ENCODE measurements at regions not wholly inside any gene's neighbourhood (a gene's known extent, or its start where the extent isn't known, plus 50 kb on each side); places are given as distances from the start of the nearest gene placed in this dataset.
A peak's percentile ranks its signal among the peaks of the same experiment; 100 is the strongest.

GRCh38 chr10:24115403-24115802 lies 93.5 kb upstream of the KIAA1217 start:
- Mint-ChIP-seq H3K36me3 (ENCODE audit: low read depth, unreplicated experiment) (no peaks in the 10 kb centered on the region), H3K4me1 (ENCODE audit: low read depth, unreplicated experiment) (peaks cover 6% of the 10 kb centered on the region), H3K27me3 (ENCODE audit: low read depth, unreplicated experiment) (no peaks in the 10 kb centered on the region), H3K4me3 (ENCODE audit: unreplicated experiment) (no peak overlapping the region), H3K27ac (ENCODE audit: unreplicated experiment) (no peak overlapping the region), H3K9me3 (ENCODE audit: unreplicated experiment) (no peaks in the 10 kb centered on the region)
- H3K27me3 ChIP-seq (ENCODE audit: insufficient read depth, low read length), result no peaks in the 10 kb centered on the region
- DNase-seq (ENCODE audit: low read depth), result no peak
- no peak overlapping the region for H2AFZ ChIP-seq (ENCODE audit: low read depth, low read length)
- H3K9ac ChIP-seq (ENCODE audit: low read length), result no peak overlapping the region
- no peak overlapping the region for H3K4me2 ChIP-seq (ENCODE audit: low read length)
- H3K79me2 ChIP-seq (ENCODE audit: insufficient read depth, low read length), result no peaks in the 10 kb centered on the region
- H3K4me1 ChIP-seq (ENCODE audit: insufficient read depth, low read length), result no peaks in the 10 kb centered on the region
- no peaks in the 10 kb centered on the region for H3K36me3 ChIP-seq (ENCODE audit: insufficient read depth, low read length)
- no peaks in the 10 kb centered on the region for H4K20me1 ChIP-seq (ENCODE audit: insufficient read depth, low read length)
- no peak for FAIRE-seq
- no peaks in the 10 kb centered on the region for H3K9me3 ChIP-seq (ENCODE audit: insufficient read depth, low read depth, low read length)
- no peak overlapping the region for H3K27ac ChIP-seq (ENCODE audit: low read depth, low read length)
- no peak overlapping the region for H3K4me3 ChIP-seq (ENCODE audit: insufficient read depth, low read depth, low read length)
- TF ChIP-seq EZH2 (IDR thresholded peaks at IDR 0.05; ENCODE audit: insufficient read depth, low read length), result no peak
- TF ChIP-seq, protein P1, sequence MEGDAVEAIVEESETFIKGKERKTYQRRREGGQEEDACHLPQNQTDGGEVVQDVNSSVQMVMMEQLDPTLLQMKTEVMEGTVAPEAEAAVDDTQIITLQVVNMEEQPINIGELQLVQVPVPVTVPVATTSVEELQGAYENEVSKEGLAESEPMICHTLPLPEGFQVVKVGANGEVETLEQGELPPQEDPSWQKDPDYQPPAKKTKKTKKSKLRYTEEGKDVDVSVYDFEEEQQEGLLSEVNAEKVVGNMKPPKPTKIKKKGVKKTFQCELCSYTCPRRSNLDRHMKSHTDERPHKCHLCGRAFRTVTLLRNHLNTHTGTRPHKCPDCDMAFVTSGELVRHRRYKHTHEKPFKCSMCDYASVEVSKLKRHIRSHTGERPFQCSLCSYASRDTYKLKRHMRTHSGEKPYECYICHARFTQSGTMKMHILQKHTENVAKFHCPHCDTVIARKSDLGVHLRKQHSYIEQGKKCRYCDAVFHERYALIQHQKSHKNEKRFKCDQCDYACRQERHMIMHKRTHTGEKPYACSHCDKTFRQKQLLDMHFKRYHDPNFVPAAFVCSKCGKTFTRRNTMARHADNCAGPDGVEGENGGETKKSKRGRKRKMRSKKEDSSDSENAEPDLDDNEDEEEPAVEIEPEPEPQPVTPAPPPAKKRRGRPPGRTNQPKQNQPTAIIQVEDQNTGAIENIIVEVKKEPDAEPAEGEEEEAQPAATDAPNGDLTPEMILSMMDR (IDR thresholded peaks at IDR 0.05; ENCODE audit: insufficient read depth, low read depth, low read length), result no peak

DNA sequence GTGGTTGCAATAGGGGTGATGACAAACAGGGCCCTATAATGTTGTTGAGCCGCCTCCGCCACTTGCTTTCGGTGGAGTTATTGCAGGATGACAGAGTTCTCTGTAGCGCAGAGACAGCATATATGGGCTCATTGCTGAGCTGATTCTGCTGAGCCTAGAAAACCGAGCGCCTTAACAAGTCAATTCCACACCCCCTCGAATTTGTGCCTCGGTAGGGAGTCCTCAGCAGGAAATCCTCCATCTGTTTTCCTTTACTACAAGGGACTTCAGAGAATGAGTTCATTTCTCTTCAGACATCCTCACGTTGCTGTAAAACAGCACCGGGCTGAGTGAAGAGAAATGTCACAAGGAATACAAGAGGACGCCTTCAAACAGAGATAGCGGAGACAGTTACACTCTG lies 90.7 kb upstream of the KIAA1217 start:
- H3K27ac Mint-ChIP-seq (ENCODE audit: unreplicated experiment), result no peak overlapping the region
- Histone ChIP-seq H3K9me3 (ENCODE audit: insufficient read depth, low read depth, low read length) (no peaks in the 10 kb centered on the region), H3K4me1 (ENCODE audit: insufficient read depth, low read length) (no peaks in the 10 kb centered on the region), H3K4me3 (ENCODE audit: insufficient read depth, low read depth, low read length) (no peak overlapping the region), H3K27ac (ENCODE audit: low read depth, low read length) (no peak overlapping the region), H2AFZ (ENCODE audit: low read depth, low read length) (no peak overlapping the region), H3K4me2 (ENCODE audit: low read length) (peak overlapping the region; percentile 17), H3K36me3 (ENCODE audit: insufficient read depth, low read length) (no peaks in the 10 kb centered on the region), H3K27me3 (ENCODE audit: insufficient read depth, low read length) (no peaks in the 10 kb centered on the region), H3K79me2 (ENCODE audit: insufficient read depth, low read length) (no peaks in the 10 kb centered on the region), H3K9ac (ENCODE audit: low read length) (no peak overlapping the region), H4K20me1 (ENCODE audit: insufficient read depth, low read length) (no peaks in the 10 kb centered on the region)
- H3K27me3 Mint-ChIP-seq (ENCODE audit: low read depth, unreplicated experiment), result peaks cover 2% of the 10 kb centered on the region
- TF ChIP-seq, protein P1 (IDR thresholded peaks at IDR 0.05; ENCODE audit: insufficient read depth, low read depth, low read length), result no peak
- TF ChIP-seq EZH2 (IDR thresholded peaks at IDR 0.05; ENCODE audit: insufficient read depth, low read length), result no peak
- no peak overlapping the region for H3K4me3 Mint-ChIP-seq (ENCODE audit: unreplicated experiment)
- DNase-seq (ENCODE audit: low read depth) (no peak), FAIRE-seq (no peak)
- H3K4me1 Mint-ChIP-seq (ENCODE audit: low read depth, unreplicated experiment), result peaks cover 6% of the 10 kb centered on the region
- H3K9me3 Mint-ChIP-seq (ENCODE audit: unreplicated experiment), result no peaks in the 10 kb centered on the region
- H3K36me3 Mint-ChIP-seq (ENCODE audit: low read depth, unreplicated experiment), result no peaks in the 10 kb centered on the region

GRCh38 chr10:24119896-24120295 lies 89.0 kb upstream of the KIAA1217 start:
- H2AFZ ChIP-seq (ENCODE audit: low read depth, low read length), result no peak overlapping the region
- no peak for DNase-seq (ENCODE audit: low read depth)
- Mint-ChIP-seq H3K27ac (ENCODE audit: unreplicated experiment) (no peak overlapping the region), H3K4me1 (ENCODE audit: low read depth, unreplicated experiment) (peaks cover 2% of the 10 kb centered on the region), H3K27me3 (ENCODE audit: low read depth, unreplicated experiment) (peaks cover 2% of the 10 kb centered on the region), H3K9me3 (ENCODE audit: unreplicated experiment) (no peaks in the 10 kb centered on the region), H3K36me3 (ENCODE audit: low read depth, unreplicated experiment) (no peaks in the 10 kb centered on the region), H3K4me3 (ENCODE audit: unreplicated experiment) (no peak overlapping the region)
- no peaks in the 10 kb centered on the region for H4K20me1 ChIP-seq (ENCODE audit: insufficient read depth, low read length)
- TF ChIP-seq, protein P1 (IDR thresholded peaks at IDR 0.05; ENCODE audit: insufficient read depth, low read depth, low read length), result no peak
- no peak for FAIRE-seq
- no peaks in the 10 kb centered on the region for H3K9me3 ChIP-seq (ENCODE audit: insufficient read depth, low read depth, low read length)
- no peaks in the 10 kb centered on the region for H3K27me3 ChIP-seq (ENCODE audit: insufficient read depth, low read length)
- H3K9ac ChIP-seq (ENCODE audit: low read length), result no peak overlapping the region
- H3K36me3 ChIP-seq (ENCODE audit: insufficient read depth, low read length), result no peaks in the 10 kb centered on the region
- no peaks in the 10 kb centered on the region for H3K79me2 ChIP-seq (ENCODE audit: insufficient read depth, low read length)
- no peak overlapping the region for H3K27ac ChIP-seq (ENCODE audit: low read depth, low read length)
- H3K4me3 ChIP-seq (ENCODE audit: insufficient read depth, low read depth, low read length), result no peak overlapping the region
- no peaks in the 10 kb centered on the region for H3K4me1 ChIP-seq (ENCODE audit: insufficient read depth, low read length)
- no peak overlapping the region for H3K4me2 ChIP-seq (ENCODE audit: low read length)

All from astrocyte (in vitro differentiated cells and primary cell).